ENCODE measurements at regions not wholly inside any gene's neighbourhood (a gene's known extent, or its start where the extent isn't known, plus 50 kb on each side); places are given as distances from the start of the nearest gene placed in this dataset.
A peak's percentile ranks its signal among the peaks of the same experiment; 100 is the strongest.

DNA sequence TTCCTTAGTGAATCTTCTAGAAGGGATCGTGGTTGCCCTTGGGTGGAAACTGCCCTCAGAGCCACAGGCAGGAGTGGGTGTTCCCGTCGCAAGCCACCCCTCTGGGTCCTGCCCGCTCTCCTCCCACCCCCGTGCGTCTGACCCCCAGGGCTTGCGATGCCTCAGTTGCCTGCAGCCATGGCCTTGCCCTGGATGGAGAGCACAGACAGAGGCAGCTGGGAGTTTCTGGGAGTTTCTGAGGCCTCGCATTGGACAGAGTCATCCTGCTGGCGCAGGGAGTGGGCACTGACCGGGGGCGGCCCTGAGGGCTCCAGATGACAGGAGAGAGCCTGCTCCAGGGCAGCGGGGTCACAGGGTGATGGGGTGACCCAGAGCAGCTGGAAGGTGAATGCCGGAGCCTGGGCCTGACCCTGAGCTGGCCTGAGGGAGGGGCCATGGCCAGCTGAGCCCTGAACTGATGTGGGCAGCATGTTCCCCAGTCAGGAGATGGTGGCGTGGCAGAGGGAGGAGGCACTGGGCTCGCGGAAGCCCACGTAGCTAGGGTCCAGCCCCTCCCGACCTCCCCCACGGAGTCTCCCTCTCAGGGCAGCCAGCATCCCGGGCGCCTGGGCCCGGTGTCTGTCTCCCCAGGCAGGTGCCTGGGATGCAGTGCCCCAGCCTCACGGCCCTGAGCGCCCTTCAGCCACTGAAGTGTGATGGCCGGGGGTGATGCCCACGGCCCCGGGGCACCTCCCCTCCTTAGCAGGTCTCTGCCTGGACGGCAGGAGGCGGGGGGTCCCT, 1236.2 kb downstream of the BRD1 start:
- peaks cover 4% of the 10 kb centered on the region for H3K4me1 Mint-ChIP-seq
- no peaks in the 10 kb centered on the region for H3K27me3 Mint-ChIP-seq (ENCODE audit: low read depth)
- TF ChIP-seq, protein P1, sequence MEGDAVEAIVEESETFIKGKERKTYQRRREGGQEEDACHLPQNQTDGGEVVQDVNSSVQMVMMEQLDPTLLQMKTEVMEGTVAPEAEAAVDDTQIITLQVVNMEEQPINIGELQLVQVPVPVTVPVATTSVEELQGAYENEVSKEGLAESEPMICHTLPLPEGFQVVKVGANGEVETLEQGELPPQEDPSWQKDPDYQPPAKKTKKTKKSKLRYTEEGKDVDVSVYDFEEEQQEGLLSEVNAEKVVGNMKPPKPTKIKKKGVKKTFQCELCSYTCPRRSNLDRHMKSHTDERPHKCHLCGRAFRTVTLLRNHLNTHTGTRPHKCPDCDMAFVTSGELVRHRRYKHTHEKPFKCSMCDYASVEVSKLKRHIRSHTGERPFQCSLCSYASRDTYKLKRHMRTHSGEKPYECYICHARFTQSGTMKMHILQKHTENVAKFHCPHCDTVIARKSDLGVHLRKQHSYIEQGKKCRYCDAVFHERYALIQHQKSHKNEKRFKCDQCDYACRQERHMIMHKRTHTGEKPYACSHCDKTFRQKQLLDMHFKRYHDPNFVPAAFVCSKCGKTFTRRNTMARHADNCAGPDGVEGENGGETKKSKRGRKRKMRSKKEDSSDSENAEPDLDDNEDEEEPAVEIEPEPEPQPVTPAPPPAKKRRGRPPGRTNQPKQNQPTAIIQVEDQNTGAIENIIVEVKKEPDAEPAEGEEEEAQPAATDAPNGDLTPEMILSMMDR (conservative IDR thresholded peaks at IDR 0.05): no peak
- no peak overlapping the region for H3K27ac Mint-ChIP-seq (ENCODE audit: unreplicated experiment)
- H3K9me3 Mint-ChIP-seq: no peaks in the 10 kb centered on the region
- H3K4me3 Mint-ChIP-seq: no peak overlapping the region
- no peak for DNase-seq (ENCODE audit: low read depth, low spot score)
- H3K36me3 Mint-ChIP-seq (ENCODE audit: low read depth): no peaks in the 10 kb centered on the region

- no peak overlapping the region for H3K4me3 Mint-ChIP-seq
- TF ChIP-seq, protein P1 (conservative IDR thresholded peaks at IDR 0.05): no peak
- H3K36me3 Mint-ChIP-seq (ENCODE audit: low read depth): no peaks in the 10 kb centered on the region
- H3K27me3 Mint-ChIP-seq (ENCODE audit: low read depth): no peaks in the 10 kb centered on the region
- H3K9me3 Mint-ChIP-seq: no peaks in the 10 kb centered on the region
- peaks cover 4% of the 10 kb centered on the region for H3K4me1 Mint-ChIP-seq
- peak overlapping the region; percentile 88 for H3K27ac Mint-ChIP-seq (ENCODE audit: unreplicated experiment)
- DNase-seq (ENCODE audit: low read depth, low spot score): no peak
These were observed 1237.8 kb downstream of the BRD1 start for GRCh38 chr22:48589901-48590300.

DNA sequence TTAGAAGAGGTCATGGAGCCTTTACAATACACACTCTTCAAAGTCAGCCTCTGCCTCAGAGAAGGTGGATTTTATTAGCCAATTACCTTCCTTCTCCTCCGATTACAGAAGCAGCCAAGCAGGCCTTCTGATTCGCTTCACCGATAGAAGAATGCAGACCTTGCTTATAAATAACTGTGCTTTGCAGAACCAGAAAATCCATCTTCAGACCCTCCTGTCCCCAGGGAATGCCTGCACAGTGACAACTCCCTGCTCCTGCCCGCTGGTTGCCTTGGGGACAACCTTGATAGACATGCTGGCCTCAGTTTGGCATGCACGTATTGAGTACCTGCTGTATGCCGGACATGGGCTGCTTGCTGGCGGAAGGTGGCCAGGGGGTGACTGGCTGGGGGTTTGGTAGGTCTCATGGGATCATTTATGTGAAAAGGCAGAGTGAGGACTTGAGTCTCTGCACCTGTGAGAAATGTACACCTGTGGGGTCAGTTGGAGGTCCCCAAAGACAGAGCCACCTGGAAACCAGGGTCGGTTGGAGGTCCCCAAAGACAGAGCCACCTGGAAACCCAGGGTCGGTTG, 1238.7 kb downstream of the BRD1 start:
- peaks cover 4% of the 10 kb centered on the region for H3K4me1 Mint-ChIP-seq
- H3K4me3 Mint-ChIP-seq: no peak overlapping the region
- DNase-seq (ENCODE audit: low read depth, low spot score): no peak
- no peaks in the 10 kb centered on the region for H3K27me3 Mint-ChIP-seq (ENCODE audit: low read depth)
- TF ChIP-seq, protein P1 (conservative IDR thresholded peaks at IDR 0.05): no peak
- H3K36me3 Mint-ChIP-seq (ENCODE audit: low read depth): no peaks in the 10 kb centered on the region
- no peak overlapping the region for H3K27ac Mint-ChIP-seq (ENCODE audit: unreplicated experiment)
- no peaks in the 10 kb centered on the region for H3K9me3 Mint-ChIP-seq

- H3K4me1 Mint-ChIP-seq: peaks cover 4% of the 10 kb centered on the region
- DNase-seq (ENCODE audit: low read depth, low spot score): no peak
- H3K27me3 Mint-ChIP-seq (ENCODE audit: low read depth): no peaks in the 10 kb centered on the region
- no peaks in the 10 kb centered on the region for H3K9me3 Mint-ChIP-seq
- TF ChIP-seq, protein P1 (conservative IDR thresholded peaks at IDR 0.05): no peak
- no peak overlapping the region for H3K4me3 Mint-ChIP-seq
- H3K27ac Mint-ChIP-seq (ENCODE audit: unreplicated experiment): peak overlapping the region; percentile 57
- no peaks in the 10 kb centered on the region for H3K36me3 Mint-ChIP-seq (ENCODE audit: low read depth)
These were observed 1239.4 kb downstream of the BRD1 start for GRCh38 chr22:48588151-48588877.

DNA sequence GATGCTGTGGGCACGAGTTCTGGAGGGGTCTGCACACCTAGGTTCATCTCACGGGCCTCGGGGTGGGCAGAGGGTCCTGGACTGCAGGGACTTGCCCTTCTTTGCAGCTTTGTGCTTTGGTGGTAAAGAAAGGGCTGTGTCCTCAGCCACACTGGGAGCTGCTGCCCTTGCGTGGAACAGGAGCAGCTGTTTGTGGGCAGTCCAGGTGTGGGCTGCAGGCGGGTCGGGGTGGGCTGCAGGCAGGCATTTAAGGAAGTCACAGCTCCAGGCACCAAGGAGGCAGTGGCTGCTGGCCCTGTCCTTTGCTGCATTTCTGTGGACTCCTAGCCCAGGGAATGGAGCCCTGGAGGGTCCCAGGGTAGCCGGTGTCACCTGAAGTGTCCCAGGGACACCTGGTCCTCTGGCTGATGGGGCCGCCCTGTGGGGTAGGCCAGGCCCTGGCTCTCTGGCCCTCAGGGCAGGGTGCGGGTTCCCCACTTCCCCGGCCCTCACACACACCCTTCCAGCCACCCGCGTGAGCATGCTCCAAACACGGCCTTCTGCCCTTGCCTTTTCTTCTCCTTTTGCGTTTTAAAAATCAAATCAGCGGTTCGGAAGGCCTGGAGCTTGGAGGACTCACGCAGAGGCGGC, 1240.3 kb downstream of the BRD1 start:
- Mint-ChIP-seq H3K27me3 (ENCODE audit: low read depth) (no peaks in the 10 kb centered on the region), H3K9me3 (no peaks in the 10 kb centered on the region), H3K4me1 (peaks cover 4% of the 10 kb centered on the region), H3K27ac (ENCODE audit: unreplicated experiment) (no peak overlapping the region), H3K36me3 (ENCODE audit: low read depth) (no peaks in the 10 kb centered on the region), H3K4me3 (no peak overlapping the region)
- no peak for DNase-seq (ENCODE audit: low read depth, low spot score)
- TF ChIP-seq, protein P1 (conservative IDR thresholded peaks at IDR 0.05): no peak

Data from neural crest cell (in vitro differentiated cells).